MM.1S (cell line): ENCODE measurements at regions not wholly inside any gene's neighbourhood (a gene's known extent, or its start where the extent isn't known, plus 50 kb on each side); places are given as distances from the start of the nearest gene placed in this dataset.
"Not testable (repeated sequence)": the region's sequence is repeated elsewhere in the genome, so short reads cannot be mapped to it uniquely, and the experiment has no call there.

Experiments used
- DNase-seq: peaks from one replicate; pipeline ENCODE4 v3.0.0-alpha.2; 2015
- H2AFZ ChIP-seq: fragments of 300-600 bp; sonication (generic); 2 replicates; pipeline ENCODE4 v1.6.0; 2016; ENCODE audit warnings: antibody characterized with exemption, low read length
- H3F3A ChIP-seq: fragments of 300-600 bp; sonication (generic); 2 replicates; pipeline ENCODE4 v1.6.1; 2016; ENCODE audit warnings: mild to moderate bottlenecking, antibody characterized with exemption, low read length, moderate library complexity, mixed read lengths; ENCODE audit not compliant: insufficient read depth
- H3K27ac ChIP-seq: fragments of 300-600 bp; sonication (generic); 2 replicates; pipeline ENCODE4 v1.5.1; 2016; ENCODE audit warnings: mild to moderate bottlenecking, low read length
- H3K27me3 ChIP-seq: fragments of 300-600 bp; sonication (generic); replicated peaks from 2 replicates; pipeline ENCODE4 v1.6.0; 2016; ENCODE audit warnings: low read length; ENCODE audit not compliant: insufficient read depth
- H3K36me3 ChIP-seq: fragments of 300-600 bp; sonication (generic); replicated peaks from 2 replicates; pipeline ENCODE4 v1.6.1; 2016; ENCODE audit warnings: mild to moderate bottlenecking, low read length, mixed read lengths; ENCODE audit not compliant: insufficient read depth
- H3K4me1 ChIP-seq: fragments of 300-600 bp; sonication (generic); 2 replicates; pipeline ENCODE4 v1.6.1; 2016; ENCODE audit warnings: low read length, mixed read lengths
- H3K4me2 ChIP-seq: fragments of 300-600 bp; sonication (generic); 2 replicates; pipeline ENCODE4 v1.6.0; 2016; ENCODE audit warnings: low read depth, low read length
- H3K4me3 ChIP-seq: fragments of 300-600 bp; sonication (generic); 2 replicates; pipeline ENCODE4 v1.5.1; 2016; ENCODE audit warnings: low read length, mixed read lengths
- H3K79me2 ChIP-seq: fragments of 300-600 bp; sonication (generic); 2 replicates; pipeline ENCODE4 v1.6.1; 2016; ENCODE audit warnings: mixed run types, low read length, mixed read lengths
- H3K9ac ChIP-seq: fragments of 300-600 bp; sonication (generic); 2 replicates; pipeline ENCODE4 v1.6.1; 2016; ENCODE audit warnings: low read length, mixed read lengths
- H3K9me2 ChIP-seq: fragments of 300-600 bp; sonication (generic); replicated peaks from 2 replicates; pipeline ENCODE4 v1.6.1; 2016; ENCODE audit warnings: mild to moderate bottlenecking, low read length, mixed read lengths; ENCODE audit not compliant: insufficient read depth
- H3K9me3 ChIP-seq: fragments of 300-600 bp; sonication (generic); replicated peaks from 2 replicates; pipeline ENCODE4 v1.6.1; 2016; ENCODE audit warnings: mild to moderate bottlenecking, low read length, mixed read lengths; ENCODE audit not compliant: insufficient read depth
- H4K20me1 ChIP-seq: fragments of 300-600 bp; sonication (generic); 2 replicates; pipeline ENCODE4 v1.6.1; 2016; ENCODE audit warnings: mild to moderate bottlenecking, low read length, moderate library complexity, mixed read lengths; ENCODE audit not compliant: insufficient read depth
- CTCF ChIP-seq: fragments of 300-600 bp; sonication (generic); IDR thresholded peaks from 2 replicates; pipeline ENCODE4 v1.5.1; 2016; ENCODE audit warnings: antibody characterized with exemption, low read length, mixed read lengths
- EZH2 ChIP-seq: fragments of 300-600 bp; sonication (generic); optimal IDR thresholded peaks from 2 replicates; pipeline ENCODE3; 2017; ENCODE audit warnings: low read depth, mild to moderate bottlenecking, antibody characterized with exemption, low read length, mixed read lengths
- EZH2phosphoT487 ChIP-seq: fragments of 300-600 bp; sonication (generic); IDR thresholded peaks from 2 replicates; pipeline ENCODE4 v1.6.1; 2018; ENCODE audit warnings: antibody characterized with exemption, low read length

- H3F3A ChIP-seq, H3K79me2 ChIP-seq: not testable (repeated sequence)
Measured at GRCh38 chr4:154907345-154908045, 126.4 kb downstream of the RBM46 start.

GRCh38 chr4:154908168-154908567 is 127.1 kb downstream of the RBM46 start:
- Histone ChIP-seq H3K4me1 (no peaks in the 10 kb centered on the region), H4K20me1 (no peaks in the 10 kb centered on the region), H3F3A (no peaks in the 10 kb centered on the region), H3K27ac (no peak overlapping the region), H3K4me3 (no peak overlapping the region), H3K9me2 (no peaks in the 10 kb centered on the region), H3K9ac (no peak overlapping the region), H3K4me2 (no peak overlapping the region), H3K36me3 (no peaks in the 10 kb centered on the region), H3K79me2 (no peaks in the 10 kb centered on the region), H3K27me3 (no peaks in the 10 kb centered on the region), H2AFZ (no peak overlapping the region), H3K9me3 (no peaks in the 10 kb centered on the region)
- DNase-seq: no peak
- TF ChIP-seq CTCF (no peak), EZH2phosphoT487 (no peak), EZH2 (no peak)

More at GRCh38 chr4:154907345-154908045, 126.4 kb downstream of the RBM46 start:
- not testable (repeated sequence) for DNase-seq, H3K27ac ChIP-seq, H3K4me3 ChIP-seq, H4K20me1 ChIP-seq, H3K27me3 ChIP-seq, H3K4me2 ChIP-seq, H3K4me1 ChIP-seq, H3K9me2 ChIP-seq, H3K36me3 ChIP-seq, H3K9me3 ChIP-seq, H3K9ac ChIP-seq, H2AFZ ChIP-seq

- TF ChIP-seq EZH2: no peak
- no peak for TF ChIP-seq CTCF
- no peak for TF ChIP-seq EZH2phosphoT487
- no peak overlapping the region for H3K27ac ChIP-seq
- H3K36me3 ChIP-seq: no peaks in the 10 kb centered on the region
- H3K9ac ChIP-seq: no peak overlapping the region
- no peaks in the 10 kb centered on the region for H3F3A ChIP-seq
- H3K9me2 ChIP-seq: no peaks in the 10 kb centered on the region
- DNase-seq: no peak
- H2AFZ ChIP-seq: no peak overlapping the region
- H4K20me1 ChIP-seq: no peaks in the 10 kb centered on the region
- no peaks in the 10 kb centered on the region for H3K27me3 ChIP-seq
- H3K4me1 ChIP-seq: no peaks in the 10 kb centered on the region
- no peaks in the 10 kb centered on the region for H3K9me3 ChIP-seq
- no peaks in the 10 kb centered on the region for H3K79me2 ChIP-seq
- no peak overlapping the region for H3K4me2 ChIP-seq
- H3K4me3 ChIP-seq: no peak overlapping the region
Measured at GRCh38 chr4:154911097-154911496, 130.0 kb downstream of the RBM46 start.

GRCh38 chr4:154911608-154912098 is 130.6 kb downstream of the RBM46 start:
- H3K4me2 ChIP-seq: no peak overlapping the region
- H3K27ac ChIP-seq: no peak overlapping the region
- H3K27me3 ChIP-seq: no peaks in the 10 kb centered on the region
- H3K4me3 ChIP-seq: no peak overlapping the region
- no peak for DNase-seq
- no peaks in the 10 kb centered on the region for H4K20me1 ChIP-seq
- no peak overlapping the region for H2AFZ ChIP-seq
- no peak overlapping the region for H3K9ac ChIP-seq
- no peaks in the 10 kb centered on the region for H3F3A ChIP-seq
- TF ChIP-seq EZH2: no peak
- TF ChIP-seq CTCF: no peak
- TF ChIP-seq EZH2phosphoT487: no peak
- H3K36me3 ChIP-seq: no peaks in the 10 kb centered on the region
- no peaks in the 10 kb centered on the region for H3K9me2 ChIP-seq
- no peaks in the 10 kb centered on the region for H3K4me1 ChIP-seq
- H3K79me2 ChIP-seq: no peaks in the 10 kb centered on the region
- H3K9me3 ChIP-seq: no peaks in the 10 kb centered on the region
